Globus pallidus (tissue), 1 donor: ENCODE measurements at regions not wholly inside any gene's neighbourhood (a gene's known extent, or its start where the extent isn't known, plus 50 kb on each side); places are given as distances from the start of the nearest gene placed in this dataset.
A peak's percentile ranks its signal among the peaks of the same experiment; 100 is the strongest.
"Not testable (repeated sequence)": the region's sequence is repeated elsewhere in the genome, so short reads cannot be mapped to it uniquely, and the experiment has no call there.

ENCODE experiments used
- DNase-seq: peaks from one replicate; pipeline ENCODE4 v3.0.0-alpha.2; 2015; ENCODE audit warnings: low spot score

- no peak for DNase-seq
Observed at GRCh38 chr10:30170814-30171213, 111.4 kb upstream of the JCAD start.

GRCh38 chr10:30170146-30170545, 110.8 kb upstream of the JCAD start:
- no peak for DNase-seq

DNA sequence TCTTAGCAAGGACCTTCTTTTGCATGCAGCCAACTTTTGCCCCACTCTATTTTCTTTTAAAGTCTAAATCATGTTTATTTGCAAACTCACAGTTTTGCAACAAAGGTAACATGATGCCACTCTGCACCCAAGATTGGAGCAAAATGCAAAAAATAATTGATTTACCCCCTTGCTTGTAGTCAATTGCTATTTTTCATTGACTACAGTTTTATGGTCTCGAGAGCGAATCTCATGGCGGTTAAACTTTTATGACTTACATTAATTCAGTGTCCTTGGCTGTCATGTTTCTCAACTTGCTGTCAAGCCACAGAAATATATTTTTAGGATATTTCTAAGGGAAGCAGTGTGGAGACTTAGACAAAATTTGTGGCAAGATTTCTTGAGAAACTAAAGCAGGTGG, 110.0 kb upstream of the JCAD start:
- DNase-seq = no peak

DNA sequence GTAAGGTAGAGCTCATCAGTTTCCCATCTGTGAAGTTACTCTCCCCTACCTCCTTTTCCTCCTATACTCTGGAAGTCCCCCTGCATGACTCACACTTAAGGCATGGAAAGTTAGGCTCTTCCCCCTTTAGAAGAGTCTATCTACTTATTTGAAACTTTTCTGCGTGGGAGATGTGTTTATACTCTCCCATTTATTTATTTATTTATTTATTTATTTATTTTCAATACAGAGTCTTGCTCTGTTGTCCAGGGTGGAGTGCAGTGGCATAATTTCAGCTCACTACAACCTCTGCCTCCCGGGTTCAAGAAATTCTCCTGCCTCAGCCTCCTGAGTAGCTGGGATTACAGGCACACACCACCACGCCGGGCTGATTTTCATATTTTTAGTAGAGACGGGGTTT, 107.5 kb upstream of the JCAD start:
- DNase-seq = no peak

DNA sequence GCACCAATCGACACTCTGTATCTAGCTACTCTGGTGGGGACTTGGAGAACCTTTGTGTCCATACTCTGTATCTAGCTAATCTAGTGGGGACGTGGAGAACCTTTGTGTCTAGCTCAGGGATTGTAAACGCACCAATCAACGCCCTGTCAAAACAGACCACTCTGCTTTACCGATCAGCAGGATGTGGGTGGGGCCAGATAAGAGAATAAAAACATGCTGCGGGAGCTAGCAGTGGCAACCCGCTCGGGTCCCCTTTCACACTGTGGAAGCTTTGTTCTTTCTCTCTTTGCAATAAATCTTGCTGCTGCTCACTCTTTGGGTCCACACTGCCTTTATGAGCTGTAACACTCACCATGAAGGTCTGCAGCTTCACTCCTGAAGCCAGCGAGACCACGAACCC, 104.0 kb upstream of the JCAD start:
- DNase-seq = not testable (repeated sequence)

DNA sequence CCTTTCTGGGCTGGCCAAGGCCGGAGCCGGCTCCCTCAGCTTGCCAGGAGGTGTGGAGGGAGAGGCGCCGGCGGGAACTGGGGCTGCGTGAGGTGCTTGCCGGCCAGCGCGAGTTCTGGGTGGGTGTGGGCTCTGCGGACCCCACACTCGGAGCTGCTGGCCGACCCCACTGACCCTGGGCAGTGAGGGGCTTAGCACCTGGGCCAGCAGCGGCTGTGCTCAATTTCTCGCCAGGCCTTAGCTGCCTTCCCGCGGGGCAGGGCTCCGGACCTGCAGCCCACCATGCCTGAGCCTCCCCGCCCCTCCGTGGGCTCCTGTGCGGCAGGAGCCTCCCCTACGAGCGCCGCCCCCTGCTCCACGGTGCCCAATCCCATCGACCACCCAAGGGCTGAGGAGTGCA, 103.4 kb upstream of the JCAD start:
- DNase-seq = not testable (repeated sequence)

DNA sequence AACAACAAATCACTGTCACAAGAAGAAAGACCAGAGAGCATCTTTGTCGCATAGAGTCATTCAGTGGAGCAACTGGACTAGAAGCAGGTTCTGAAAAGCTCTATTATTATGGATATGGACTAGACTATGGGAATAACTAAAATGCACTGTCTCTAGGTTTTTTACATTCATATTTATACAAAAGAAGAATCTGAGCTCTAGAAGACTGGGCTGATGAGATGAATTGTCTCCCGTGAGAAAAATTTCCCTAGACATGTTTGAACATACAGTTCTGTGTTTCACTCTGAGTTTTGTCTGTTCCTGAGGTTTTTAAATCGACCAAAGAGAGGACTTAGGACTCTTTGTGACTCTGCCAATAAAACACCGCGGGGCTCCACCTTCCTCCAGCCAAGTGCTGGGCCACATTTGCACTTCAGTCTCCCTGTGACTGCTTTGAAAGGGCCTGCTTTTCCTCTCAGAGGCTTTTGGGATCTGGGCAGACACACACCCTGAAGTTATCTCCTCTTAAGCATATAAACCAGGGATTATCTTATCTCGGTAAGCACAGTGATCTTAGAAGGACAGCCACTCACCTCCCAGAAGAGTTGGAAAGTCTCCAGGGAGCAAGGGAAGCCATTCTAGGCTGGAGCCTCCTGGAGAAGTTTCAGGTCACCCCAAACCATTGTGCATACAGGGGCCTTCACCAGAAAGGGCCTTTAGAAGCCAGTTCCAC, 101.0 kb upstream of the JCAD start:
- DNase-seq = no peak

DNA sequence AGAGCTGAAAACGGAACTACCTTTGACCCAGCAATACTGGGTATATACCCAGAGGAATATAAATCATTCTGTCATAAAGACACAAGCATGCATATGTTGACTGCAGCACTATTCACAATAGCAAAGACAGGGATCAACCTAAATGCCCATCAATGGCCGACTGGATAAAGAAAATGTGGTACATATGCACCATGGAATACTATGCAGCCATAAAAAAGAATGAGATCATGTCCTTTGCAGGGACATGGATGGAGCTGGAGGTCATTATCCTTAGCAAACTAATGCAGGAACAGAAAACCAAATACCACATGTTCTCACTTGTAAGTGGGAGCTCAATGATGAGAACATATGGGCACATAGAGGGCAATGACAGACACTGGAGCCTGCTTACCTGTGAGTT, 100.2 kb upstream of the JCAD start:
- DNase-seq = not testable (repeated sequence)

DNA sequence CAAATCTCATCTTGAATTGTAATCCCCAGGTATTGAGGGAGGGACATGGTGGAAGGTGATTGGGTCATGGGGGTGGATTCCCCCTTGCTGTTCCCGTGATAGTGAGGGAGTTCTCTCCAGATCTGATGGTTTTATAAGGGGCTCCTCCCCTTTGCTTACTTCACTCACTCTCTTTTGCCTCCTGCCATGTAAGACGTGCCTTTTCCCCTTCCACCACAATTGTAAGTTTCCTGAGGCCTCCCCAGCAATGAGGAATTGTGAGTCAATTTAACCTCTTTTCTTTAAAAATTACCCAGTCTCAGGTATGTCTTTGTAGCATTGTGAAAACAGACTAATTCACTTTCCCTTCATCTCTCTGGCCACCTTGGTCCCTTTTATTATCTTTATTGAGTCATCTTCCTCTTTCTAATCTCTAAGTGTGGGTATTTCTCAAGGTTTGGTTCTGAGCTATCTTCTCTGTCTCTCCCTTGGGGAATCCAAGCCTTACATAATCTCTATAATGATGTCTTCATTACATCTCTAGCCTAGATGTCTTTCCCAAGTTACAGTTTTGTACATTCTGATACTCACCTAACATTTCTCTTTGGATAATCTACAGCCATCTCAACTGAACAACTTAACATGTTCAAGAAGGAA, 99.1 kb upstream of the JCAD start:
- DNase-seq = no peak

DNA sequence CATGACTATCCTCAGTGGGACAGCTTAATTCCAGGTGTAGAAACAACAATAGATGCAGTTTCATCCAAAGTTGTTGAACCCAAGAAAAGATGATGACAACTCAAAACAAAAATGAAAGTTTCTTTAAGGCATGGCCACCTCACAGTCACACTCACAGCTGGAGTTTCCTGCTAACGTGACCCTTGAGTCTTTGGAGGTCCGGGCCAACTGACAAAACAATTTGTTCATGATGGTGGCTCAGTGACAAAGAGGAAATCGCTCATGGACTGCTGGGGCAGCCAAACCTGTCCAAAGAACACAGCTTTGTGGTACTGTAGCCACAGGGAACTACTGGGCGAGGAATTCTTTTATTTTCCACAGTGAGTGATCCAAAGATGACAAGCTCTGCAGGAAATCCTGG, 96.0 kb upstream of the JCAD start:
- peak; percentile 3 for DNase-seq

- no peak for DNase-seq
Observed at GRCh38 chr10:30154561-30154960, 95.2 kb upstream of the JCAD start.

DNA sequence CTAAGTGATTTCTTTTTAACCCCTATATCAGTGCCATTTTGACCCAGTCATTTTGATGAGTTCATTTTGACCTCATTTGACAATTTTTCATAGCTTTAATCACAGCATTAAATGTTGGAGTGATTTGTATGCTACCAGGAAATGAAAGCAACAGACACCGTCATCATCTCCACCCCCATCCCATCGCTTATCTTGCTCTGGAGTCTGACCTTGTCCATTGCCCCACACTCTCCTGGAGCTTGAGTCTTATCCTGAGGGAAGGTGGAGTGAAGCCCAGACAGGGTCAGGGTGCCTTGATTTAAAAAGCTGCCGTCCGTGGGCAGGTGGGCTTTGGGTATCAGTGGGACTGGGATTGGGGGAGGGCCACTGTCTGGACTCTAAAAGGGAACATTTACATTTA, 94.7 kb upstream of the JCAD start:
- no peak for DNase-seq

GRCh38 chr10:30151581-30152389, 92.4 kb upstream of the JCAD start:
- no peak for DNase-seq

DNA sequence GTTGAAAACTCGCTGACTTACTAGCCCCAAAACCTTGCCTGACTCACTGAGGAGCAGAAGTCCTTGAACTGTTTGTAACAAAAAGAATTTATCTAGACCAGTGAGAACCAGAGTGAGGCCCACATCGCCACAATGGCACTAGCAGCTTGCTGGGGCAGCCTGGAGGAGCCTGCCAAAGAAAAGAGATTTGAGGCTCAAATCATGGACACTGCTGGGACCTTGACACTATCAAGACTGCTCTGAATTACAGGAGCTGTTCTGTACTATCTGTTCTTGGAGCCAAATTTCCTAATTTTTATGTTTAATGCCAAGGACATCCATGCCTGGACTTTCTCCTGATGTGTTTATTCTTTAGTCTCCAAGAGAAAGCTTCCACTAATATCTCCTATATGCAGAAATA, 82.0 kb upstream of the JCAD start:
- DNase-seq = no peak

GRCh38 chr10:30134171-30134945, 75.0 kb upstream of the JCAD start:
- DNase-seq = no peak

DNA sequence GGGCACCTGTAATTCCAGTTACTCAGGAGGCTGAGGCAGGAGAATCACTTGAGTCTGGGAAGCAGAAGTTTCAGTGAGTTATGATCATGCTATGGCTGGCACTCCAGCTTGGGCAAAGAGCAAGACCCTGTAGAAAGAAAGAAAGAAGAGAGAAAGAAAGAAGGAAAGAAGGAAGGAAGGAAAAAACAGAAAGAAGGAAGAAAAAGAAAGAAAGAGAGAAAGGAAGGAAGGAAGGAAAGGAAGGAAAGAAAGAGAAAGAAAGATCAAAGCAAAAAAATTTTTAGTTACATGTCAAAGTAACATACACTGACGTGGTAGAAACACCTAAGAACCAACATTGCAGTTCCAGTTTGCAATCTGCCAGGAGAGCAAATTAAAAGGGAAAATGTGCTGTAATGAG, 73.8 kb upstream of the JCAD start:
- DNase-seq = no peak

- not testable (repeated sequence) for DNase-seq
Observed at GRCh38 chr10:30131369-30131768, 72.0 kb upstream of the JCAD start.

DNA sequence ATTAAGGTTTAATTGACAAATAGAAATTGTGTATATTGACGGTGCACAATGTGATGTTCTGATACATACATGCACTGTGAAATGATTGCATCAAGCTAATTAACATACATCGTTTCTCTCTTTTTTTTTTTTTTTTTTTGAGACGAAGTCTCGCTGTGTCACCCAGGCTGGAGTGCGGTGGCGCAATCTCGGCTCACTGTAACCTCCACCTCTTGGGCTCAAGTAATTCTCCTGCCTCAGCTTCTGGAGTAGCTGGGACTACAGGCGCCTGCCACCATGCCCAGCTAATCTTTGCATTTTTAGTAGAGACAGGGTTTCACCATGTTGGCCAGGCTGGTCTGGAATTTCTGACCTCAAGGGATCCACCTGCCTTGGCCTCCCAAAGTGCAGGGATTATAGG, 69.9 kb upstream of the JCAD start:
- not testable (repeated sequence) for DNase-seq

DNA sequence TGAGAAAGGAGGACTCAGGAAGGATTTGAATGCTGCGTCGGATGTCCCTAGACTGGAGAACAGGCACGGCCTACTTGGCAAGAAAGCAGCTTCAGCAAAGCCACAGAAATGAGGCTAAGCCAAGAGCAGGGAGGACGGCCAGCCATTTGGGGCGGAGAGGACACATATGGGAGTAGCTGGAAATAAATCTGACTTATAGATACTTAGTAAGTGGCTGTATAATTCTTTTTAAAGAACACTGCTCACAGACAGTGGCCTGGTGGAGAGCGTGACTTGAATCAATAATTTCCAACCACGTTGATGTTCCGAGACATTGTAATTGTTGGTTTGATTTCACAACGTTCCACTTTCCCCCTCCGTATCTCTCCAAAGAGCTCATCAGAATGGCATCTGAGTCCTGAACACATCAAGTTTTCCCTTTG, 67.7 kb upstream of the JCAD start:
- DNase-seq = no peak

DNA sequence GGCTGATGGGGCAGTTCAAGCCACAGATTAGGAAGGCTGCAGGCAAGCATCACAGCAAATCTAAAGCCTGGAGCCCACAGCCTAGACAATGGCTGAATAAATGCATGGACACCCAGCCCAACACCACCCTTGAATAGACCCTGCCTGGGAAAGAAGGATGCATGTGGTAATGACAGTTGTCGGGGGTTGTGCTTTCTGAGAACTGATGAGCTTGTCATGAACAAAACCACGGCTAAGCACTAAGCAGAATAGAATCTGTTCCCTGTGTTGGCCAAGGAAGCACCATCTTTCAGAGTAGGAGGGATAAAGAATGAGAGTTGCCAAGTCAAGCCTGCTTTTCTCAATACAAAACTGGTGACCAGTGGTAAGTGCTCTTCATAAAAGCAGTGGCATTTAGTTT, 66.1 kb upstream of the JCAD start:
- no peak for DNase-seq

DNA sequence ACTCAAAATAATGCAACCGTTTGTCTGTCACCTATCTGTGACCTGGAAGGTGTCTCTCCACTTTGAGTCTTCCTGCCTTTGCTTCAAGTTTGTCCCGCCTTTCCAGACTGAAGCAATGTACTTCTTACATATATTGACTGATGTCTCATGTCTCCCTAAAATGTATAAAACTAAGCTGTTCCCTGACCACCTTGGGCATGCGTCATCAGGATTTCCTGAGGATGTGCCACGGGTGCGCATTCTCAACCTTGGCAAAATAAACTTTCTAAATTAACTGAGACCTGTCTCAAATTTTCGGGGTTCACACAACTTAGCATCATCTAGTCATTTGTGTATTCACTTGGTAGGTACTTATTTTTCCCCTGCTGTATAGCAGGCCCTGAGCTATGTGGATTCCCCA, 65.3 kb upstream of the JCAD start:
- DNase-seq = no peak

- no peak for DNase-seq
Observed at GRCh38 chr10:30121401-30121800, 62.0 kb upstream of the JCAD start.
